ENCODE measurements at regions not wholly inside any gene's neighbourhood (a gene's known extent, or its start where the extent isn't known, plus 50 kb on each side); places are given as distances from the start of the nearest gene placed in this dataset.
"Not testable (repeated sequence)": the region's sequence is repeated elsewhere in the genome, so short reads cannot be mapped to it uniquely, and the experiment has no call there.

- H3K4me1 ChIP-seq, result no peaks in the 10 kb centered on the region
- DNase-seq (ENCODE audit: low read depth in 1 of 2, low spot score in 1 of 2) (no peak), ATAC-seq (peak; percentile 68 to 74; a peak in 5 of 6 replicates), FAIRE-seq (no peak)
- peaks cover 3% of the 10 kb centered on the region; the same call in 2 of the 3 replicates for H3K9me3 ChIP-seq
- no peak overlapping the region for H3K27ac ChIP-seq
- ChIA-PET CTCF (no interaction called here), POLR2A (no interaction called here)
- H3K4me3 ChIP-seq, result no peak overlapping the region
- WGBS (ENCODE audit: missing lambda C conversion rate), result 30% methylated on average over 6 of the region's 10 CpGs
- TF ChIP-seq ZSCAN20 (CRISPR knock-in tag; IDR thresholded peaks at IDR 0.05) (no peak), E2F6 (IDR thresholded peaks at IDR 0.05; ENCODE audit: borderline replicate concordance, low read depth) (no peak), RFX5 (IDR thresholded peaks at IDR 0.05) (no peak), HOXA7 (CRISPR knock-in tag; IDR thresholded peaks at IDR 0.05) (no peak), TP53 (CRISPR knock-in tag; IDR thresholded peaks at IDR 0.05) (no peak), ZFP36 (IDR thresholded peaks at IDR 0.05; ENCODE audit: borderline replicate concordance, partially characterized antibody) (no peak), EP300 (IDR thresholded peaks at IDR 0.05) (no peak), RCOR1 (IDR thresholded peaks at IDR 0.05; ENCODE audit: low read depth, low read length) (no peak), SREBF2 (IDR thresholded peaks at IDR 0.05) (no peak), ESRRA (IDR thresholded peaks at IDR 0.05; ENCODE audit: borderline replicate concordance, low read length) (no peak)
- TF ChIP-seq, protein P1, sequence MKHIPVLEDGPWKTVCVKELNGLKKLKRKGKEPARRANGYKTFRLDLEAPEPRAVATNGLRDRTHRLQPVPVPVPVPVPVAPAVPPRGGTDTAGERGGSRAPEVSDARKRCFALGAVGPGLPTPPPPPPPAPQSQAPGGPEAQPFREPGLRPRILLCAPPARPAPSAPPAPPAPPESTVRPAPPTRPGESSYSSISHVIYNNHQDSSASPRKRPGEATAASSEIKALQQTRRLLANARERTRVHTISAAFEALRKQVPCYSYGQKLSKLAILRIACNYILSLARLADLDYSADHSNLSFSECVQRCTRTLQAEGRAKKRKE (CRISPR knock-in tag; IDR thresholded peaks at IDR 0.05; ENCODE audit: low read depth), result no peak
- no peak overlapping the region for H3K4me2 ChIP-seq
Observed at GRCh38 chrX:883588-883987, 253.0 kb downstream of the SHOX start.

DNA sequence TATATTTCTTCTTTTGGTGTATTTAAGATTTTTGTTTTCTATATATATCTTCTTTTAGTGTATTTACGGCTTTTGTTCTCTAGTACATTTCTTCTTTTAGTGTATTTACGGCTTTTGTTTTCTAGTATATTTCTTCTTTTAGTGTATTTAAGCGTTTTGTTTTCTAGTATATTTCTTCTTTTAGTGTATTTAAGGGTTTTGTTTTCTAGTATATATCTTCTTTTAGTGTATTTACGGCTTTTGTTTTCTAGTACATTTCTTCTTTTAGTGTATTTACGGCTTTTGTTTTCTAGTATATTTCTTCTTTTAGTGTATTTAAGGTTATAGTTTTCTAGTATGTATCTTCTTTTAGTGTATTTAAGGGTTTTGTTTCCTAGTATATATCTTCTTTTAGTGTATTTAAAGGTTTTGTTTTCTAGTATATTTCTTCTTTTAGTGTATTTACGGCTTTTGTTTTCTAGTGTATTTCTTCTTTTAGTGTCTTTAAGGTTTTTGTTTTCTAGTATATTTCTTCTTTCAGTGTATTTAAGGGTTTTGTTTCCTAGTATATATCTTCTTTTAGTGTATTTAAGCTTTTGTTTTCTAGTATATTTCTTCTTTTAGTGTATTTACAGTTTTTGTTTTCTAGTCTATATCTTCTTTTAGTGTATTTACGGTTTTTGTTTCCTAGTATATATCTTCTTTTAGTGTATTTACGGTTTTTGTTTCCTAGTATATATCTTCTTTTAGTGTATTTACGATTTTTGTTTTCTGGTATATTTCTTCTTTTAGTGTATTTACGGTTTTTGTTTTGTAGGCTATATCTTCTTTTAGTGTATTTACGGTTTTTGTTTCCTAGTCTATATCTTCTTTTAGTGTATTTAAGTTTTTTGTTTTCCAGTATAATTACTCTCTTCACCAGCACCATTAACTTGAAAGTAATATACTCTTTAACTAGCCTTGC is 249.4 kb downstream of the SHOX start:
- H3K27ac ChIP-seq; DNase-seq (ENCODE audit: low read depth in 1 of 2, low spot score in 1 of 2); H3K4me2 ChIP-seq; CTCF ChIA-PET; H3K9me3 ChIP-seq; ATAC-seq; POLR2A ChIA-PET; H3K4me1 ChIP-seq; H3K4me3 ChIP-seq: not testable (repeated sequence)
- peak; percentile 82 for FAIRE-seq
- 31% methylated on average over 11 of the region's 11 CpGs for WGBS (ENCODE audit: missing lambda C conversion rate)

GRCh38 chrX:874061-874460 is 243.5 kb downstream of the SHOX start:
- ChIA-PET CTCF (no interaction called here), POLR2A (no interaction called here)
- no peak for FAIRE-seq
- no peak for TF ChIP-seq EHMT2 (IDR thresholded peaks at IDR 0.05; ENCODE audit: low read depth)
- no peak for TF ChIP-seq GATA3 (IDR thresholded peaks at IDR 0.05; ENCODE audit: borderline replicate concordance)
- TF ChIP-seq JUNB (IDR thresholded peaks at IDR 0.05), result no peak
- TF ChIP-seq MYC (IDR thresholded peaks at IDR 0.05; ENCODE audit: borderline replicate concordance, low read length), result no peak
- TF ChIP-seq FOSL2 (IDR thresholded peaks at IDR 0.05), result no peak
- TF ChIP-seq FOSL2 (CRISPR knock-in tag; IDR thresholded peaks at IDR 0.05), result no peak
- TF ChIP-seq, protein P2, sequence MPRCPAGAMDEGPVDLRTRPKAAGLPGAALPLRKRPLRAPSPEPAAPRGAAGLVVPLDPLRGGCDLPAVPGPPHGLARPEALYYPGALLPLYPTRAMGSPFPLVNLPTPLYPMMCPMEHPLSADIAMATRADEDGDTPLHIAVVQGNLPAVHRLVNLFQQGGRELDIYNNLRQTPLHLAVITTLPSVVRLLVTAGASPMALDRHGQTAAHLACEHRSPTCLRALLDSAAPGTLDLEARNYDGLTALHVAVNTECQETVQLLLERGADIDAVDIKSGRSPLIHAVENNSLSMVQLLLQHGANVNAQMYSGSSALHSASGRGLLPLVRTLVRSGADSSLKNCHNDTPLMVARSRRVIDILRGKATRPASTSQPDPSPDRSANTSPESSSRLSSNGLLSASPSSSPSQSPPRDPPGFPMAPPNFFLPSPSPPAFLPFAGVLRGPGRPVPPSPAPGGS (IDR thresholded peaks at IDR 0.05), result no peak
- TF ChIP-seq MAX (IDR thresholded peaks at IDR 0.05), result no peak
- TF ChIP-seq FOXS1 (CRISPR knock-in tag; IDR thresholded peaks at IDR 0.05), result no peak
- no peak for TF ChIP-seq NR3C1 (IDR thresholded peaks at IDR 0.05)
- no peak for TF ChIP-seq FOSB (CRISPR knock-in tag; IDR thresholded peaks at IDR 0.05)
- no peak for TF ChIP-seq CBX2 (IDR thresholded peaks at IDR 0.05; ENCODE audit: borderline replicate concordance, low read depth)
- no peak for TF ChIP-seq RCOR1 (IDR thresholded peaks at IDR 0.05; ENCODE audit: low read depth, low read length)
- no peak for TF ChIP-seq EHF (CRISPR knock-in tag; IDR thresholded peaks at IDR 0.05)
- no peak for TF ChIP-seq RFX5 (IDR thresholded peaks at IDR 0.05)
- TF ChIP-seq NFE2L2 (conservative IDR thresholded peaks at IDR 0.05; ENCODE audit: low read length), result no peak
- TF ChIP-seq MAZ (IDR thresholded peaks at IDR 0.05; ENCODE audit: borderline replicate concordance, low read depth, low read length), result no peak
- TF ChIP-seq, protein P1 (CRISPR knock-in tag; IDR thresholded peaks at IDR 0.05; ENCODE audit: low read depth), result no peak
- no peak for TF ChIP-seq POLR2A (IDR thresholded peaks at IDR 0.05; ENCODE audit: low read length)
- no peak overlapping the region for H3K4me3 ChIP-seq
- no peaks in the 10 kb centered on the region for H3K4me1 ChIP-seq
- H3K4me2 ChIP-seq, result no peak overlapping the region
- WGBS (ENCODE audit: missing lambda C conversion rate), result 52% methylated on average over 15 of the region's 15 CpGs
- no peak for ATAC-seq
- H3K27ac ChIP-seq, result no peak overlapping the region
- DNase-seq (ENCODE audit: low read depth in 1 of 2, low spot score in 1 of 2), result no peak
- no peaks in the 10 kb centered on the region for H3K9me3 ChIP-seq
